ENCODE measurements at regions not wholly inside any gene's neighbourhood (a gene's known extent, or its start where the extent isn't known, plus 50 kb on each side); places are given as distances from the start of the nearest gene placed in this dataset.

DNA sequence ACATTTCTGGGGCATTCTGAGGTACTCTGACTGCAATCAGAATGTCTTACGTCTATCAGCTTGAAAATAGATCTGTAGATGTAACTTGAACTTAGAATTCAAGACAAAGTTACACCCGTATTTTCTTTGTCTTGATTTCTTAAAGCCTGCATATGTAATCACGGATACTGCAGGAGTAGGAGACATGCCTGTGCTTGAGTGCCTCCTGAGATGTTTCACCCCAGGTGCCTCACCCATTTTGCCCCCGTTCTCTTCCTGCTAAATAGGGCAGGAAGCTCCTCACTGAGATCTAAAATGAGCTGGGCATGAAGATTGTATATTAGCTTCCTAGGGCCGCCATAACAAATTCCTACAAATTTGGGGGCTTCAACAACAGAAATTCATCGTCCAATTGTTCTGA lies 131.9 kb downstream of the RDH14 start:
- Histone ChIP-seq H3K18ac (ENCODE audit: insufficient read length, low read depth, low read length) (no peak overlapping the region), H3K79me2 (ENCODE audit: insufficient read depth, low read length) (no peaks in the 10 kb centered on the region), H2BK12ac (ENCODE audit: insufficient read length, low read depth, low read length) (no peak overlapping the region), H4K91ac (ENCODE audit: insufficient read length, low read depth, low read length) (no peak overlapping the region), H3K4me2 (ENCODE audit: insufficient read depth, insufficient read length, low read length) (no peak overlapping the region), H2BK120ac (ENCODE audit: low read depth, low read length, poor library complexity, severe bottlenecking) (no peak overlapping the region), H3K9me3 (ENCODE audit: control insufficient read depth, low read depth, low read length) (no peaks in the 10 kb centered on the region), H3K4me1 (ENCODE audit: insufficient read depth, low read length) (no peaks in the 10 kb centered on the region), H4K20me1 (ENCODE audit: control insufficient read depth, insufficient read depth, insufficient read length) (no peaks in the 10 kb centered on the region), H3K9ac (ENCODE audit: extremely low read depth, insufficient read length, low read length) (no peak overlapping the region), H3K23me2 (ENCODE audit: insufficient read length, low read depth, low read length, poor library complexity, severe bottlenecking) (no peaks in the 10 kb centered on the region), H3K79me1 (ENCODE audit: insufficient read depth, low read depth, low read length, poor library complexity, severe bottlenecking) (no peaks in the 10 kb centered on the region), H3K4ac (ENCODE audit: low read depth, low read length) (no peak overlapping the region), H3K27me3 (ENCODE audit: insufficient read depth, low read length) (no peaks in the 10 kb centered on the region), H3K56ac (ENCODE audit: insufficient read length, low read depth, low read length) (no peak overlapping the region), H3K23ac (ENCODE audit: insufficient read length, low read depth, low read length) (no peak overlapping the region), H3K27ac (ENCODE audit: insufficient read length, low read depth, low read length) (no peak overlapping the region), H3K14ac (ENCODE audit: insufficient read depth, low read length) (no peak overlapping the region), H2AFZ (ENCODE audit: low read length) (no peak overlapping the region), H4K5ac (ENCODE audit: insufficient read length, low read depth, low read length) (no peak overlapping the region), H2BK15ac (ENCODE audit: low read depth, low read length) (no peak overlapping the region), H3T11ph (ENCODE audit: low read length) (no peak overlapping the region), H2BK5ac (ENCODE audit: insufficient read length, low read length) (no peak overlapping the region), H4K8ac (replicated peaks; ENCODE audit: insufficient read length, low read depth, low read length) (no peak overlapping the region), H2AK5ac (ENCODE audit: insufficient read length, low read length) (no peak overlapping the region), H2BK20ac (ENCODE audit: low read depth, low read length, poor library complexity, severe bottlenecking) (no peak overlapping the region)
- H3K36me3 Mint-ChIP-seq (ENCODE audit: insufficient read depth in 1 of 3, low read depth in 3 of 3), result no peaks in the 10 kb centered on the region
- no peak for DNase-seq
- TF ChIP-seq, protein P1, sequence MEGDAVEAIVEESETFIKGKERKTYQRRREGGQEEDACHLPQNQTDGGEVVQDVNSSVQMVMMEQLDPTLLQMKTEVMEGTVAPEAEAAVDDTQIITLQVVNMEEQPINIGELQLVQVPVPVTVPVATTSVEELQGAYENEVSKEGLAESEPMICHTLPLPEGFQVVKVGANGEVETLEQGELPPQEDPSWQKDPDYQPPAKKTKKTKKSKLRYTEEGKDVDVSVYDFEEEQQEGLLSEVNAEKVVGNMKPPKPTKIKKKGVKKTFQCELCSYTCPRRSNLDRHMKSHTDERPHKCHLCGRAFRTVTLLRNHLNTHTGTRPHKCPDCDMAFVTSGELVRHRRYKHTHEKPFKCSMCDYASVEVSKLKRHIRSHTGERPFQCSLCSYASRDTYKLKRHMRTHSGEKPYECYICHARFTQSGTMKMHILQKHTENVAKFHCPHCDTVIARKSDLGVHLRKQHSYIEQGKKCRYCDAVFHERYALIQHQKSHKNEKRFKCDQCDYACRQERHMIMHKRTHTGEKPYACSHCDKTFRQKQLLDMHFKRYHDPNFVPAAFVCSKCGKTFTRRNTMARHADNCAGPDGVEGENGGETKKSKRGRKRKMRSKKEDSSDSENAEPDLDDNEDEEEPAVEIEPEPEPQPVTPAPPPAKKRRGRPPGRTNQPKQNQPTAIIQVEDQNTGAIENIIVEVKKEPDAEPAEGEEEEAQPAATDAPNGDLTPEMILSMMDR (conservative IDR thresholded peaks at IDR 0.05), result no peak
- WGBS (ENCODE audit: extremely low coverage, insufficient read length, low lambda C conversion rate), result no CpG with 5 or more reads among the region's 6 CpGs
- H3K27me3 Mint-ChIP-seq (ENCODE audit: low read depth), result no peaks in the 10 kb centered on the region; the same call in none of the 2 replicates
- no peak overlapping the region for H3K4me3 Mint-ChIP-seq
- H3K9me3 Mint-ChIP-seq, result no peaks in the 10 kb centered on the region
- no peaks in the 10 kb centered on the region; a peak in 1 of 4 replicates for H3K4me1 Mint-ChIP-seq
- peak overlapping the region in 1 of 3 experiments; percentile 59; a peak in 1 of 7 replicates for H3K27ac Mint-ChIP-seq
